Amniotic stem cell (primary cell): ENCODE measurements at regions not wholly inside any gene's neighbourhood (a gene's known extent, or its start where the extent isn't known, plus 50 kb on each side); places are given as distances from the start of the nearest gene placed in this dataset.

Experiments used
- DNase-seq: peaks from one replicate; lab custom pipeline; 2025; lab: John Stamatoyannopoulos, UW

GRCh38 chr11:76276781-76277155 is 70.5 kb upstream of the WNT11 start:
- no peak for DNase-seq

- DNase-seq, result no peak
These were observed 69.9 kb upstream of the WNT11 start for GRCh38 chr11:76276046-76276780.

GRCh38 chr11:76275446-76275845 is 69.1 kb upstream of the WNT11 start:
- no peak for DNase-seq

GRCh38 chr11:76271068-76271467 is 64.8 kb upstream of the WNT11 start:
- no peak for DNase-seq

GRCh38 chr11:76270389-76270788 is 64.1 kb upstream of the WNT11 start:
- DNase-seq, result no peak

- no peak for DNase-seq
These were observed 63.5 kb upstream of the WNT11 start for GRCh38 chr11:76269661-76270261.

- DNase-seq, result no peak
These were observed 62.9 kb upstream of the WNT11 start for GRCh38 chr11:76269247-76269646.

- no peak for DNase-seq
These were observed 62.2 kb upstream of the WNT11 start for GRCh38 chr11:76268498-76268897.

- no peak for DNase-seq
These were observed 61.3 kb upstream of the WNT11 start for GRCh38 chr11:76267556-76267955.

- DNase-seq, result peak; percentile 8
These were observed 60.2 kb upstream of the WNT11 start for GRCh38 chr11:76266286-76267100.

- DNase-seq, result no peak
These were observed 59.5 kb upstream of the WNT11 start for GRCh38 chr11:76265771-76266241.

- DNase-seq, result no peak
These were observed 57.4 kb upstream of the WNT11 start for GRCh38 chr11:76263657-76264056.

- DNase-seq, result no peak
These were observed 56.9 kb upstream of the WNT11 start for GRCh38 chr11:76263166-76263565.

GRCh38 chr11:76260296-76260925 is 54.1 kb upstream of the WNT11 start:
- no peak for DNase-seq

GRCh38 chr11:76259299-76259908 is 53.1 kb upstream of the WNT11 start:
- no peak for DNase-seq

GRCh38 chr11:76257074-76257719 is 50.9 kb upstream of the WNT11 start:
- no peak for DNase-seq

- DNase-seq, result no peak
These were observed 50.1 kb upstream of the WNT11 start for GRCh38 chr11:76256448-76256847.
